SK-N-SH (cell line): ENCODE measurements at regions not wholly inside any gene's neighbourhood (a gene's known extent, or its start where the extent isn't known, plus 50 kb on each side); places are given as distances from the start of the nearest gene placed in this dataset.

Experiments used
- CTCF ChIA-PET: fragments of 300-600, 350-600 bp; formaldehyde crosslinking; extraction: SDS; loops from one replicate; lab custom pipeline; 2021; lab: Yijun Ruan, JAX
- POLR2A ChIA-PET: fragments of 350-600 bp; sonication (Branson Sonifier 250); formaldehyde crosslinking; extraction: SDS; loops from one replicate; lab custom pipeline; 2020; ENCODE audit warnings: antibody characterized with exemption, inconsistent platforms; lab: Yijun Ruan, JAX
- DNase-seq: peaks from one replicate; pipeline ENCODE4 v3.0.0; 2012
- H2AFZ ChIP-seq: fragments of 200-600 bp; sonication (generic); 2 replicates; pipeline ENCODE4 v1.8.1; 2016; ENCODE audit warnings: antibody characterized with exemption, mild to moderate bottlenecking, low read depth
- H3F3A ChIP-seq: fragments of 200-600 bp; sonication (generic); replicated peaks from 2 replicates; pipeline ENCODE3; 2016; ENCODE audit warnings: antibody characterized with exemption, mild to moderate bottlenecking; ENCODE audit not compliant: insufficient read depth
- H3K27ac ChIP-seq, 2 experiments: fragments of 200-500 bp in 1 of 2; fragments of 200-600 bp in 1 of 2; sonication (Bioruptor generic) in 1 of 2; sonication (generic), shearing (Covaris generic) in 1 of 2; 2 replicates each; pipeline versions ENCODE4 v1.5.1 to v1.6.1; 2014 to 2016; ENCODE audit warnings: low read depth in 2 of 2, inconsistent platforms in 1 of 2, low read length in 1 of 2, mild to moderate bottlenecking in 1 of 2, mixed read lengths in 1 of 2
- H3K27me3 ChIP-seq: fragments of 200-600 bp; sonication (generic), shearing (Covaris generic); 2 replicates; pipeline ENCODE4 v1.6.1; 2016; ENCODE audit warnings: mixed run types; ENCODE audit not compliant: insufficient read depth
- H3K36me3 ChIP-seq, 2 experiments: fragments of 200-500 bp in 1 of 2; fragments of 200-600 bp in 1 of 2; sonication (Bioruptor generic) in 1 of 2; sonication (generic) in 1 of 2; replicated peaks in 1 of 2; 2 replicates each; pipeline versions ENCODE3 to v1.5.1; 2014 to 2016; ENCODE audit warnings: low read length in 1 of 2, mild to moderate bottlenecking in 1 of 2; ENCODE audit not compliant: insufficient read depth in 2 of 2, control insufficient read depth in 1 of 2
- H3K4me1 ChIP-seq, 2 experiments: fragments of 200-500 bp in 1 of 2; fragments of 200-600 bp in 1 of 2; sonication (Bioruptor generic) in 1 of 2; sonication (generic), shearing (Covaris generic) in 1 of 2; 2 replicates each; pipeline versions ENCODE4 v1.5.1 to v1.6.1; 2014 to 2016; ENCODE audit warnings: low read depth in 1 of 2, low read length in 1 of 2, mixed run types in 1 of 2; ENCODE audit not compliant: insufficient read depth in 2 of 2, control insufficient read depth in 1 of 2
- H3K4me2 ChIP-seq: fragments of 200-600 bp; sonication (generic), shearing (Covaris generic); 2 replicates; pipeline ENCODE4 v1.6.1; 2017; ENCODE audit warnings: mixed run types
- H3K4me3 ChIP-seq, 2 experiments: fragments of 200-500 bp in 1 of 2; fragments of 200-600 bp in 1 of 2; sonication (Bioruptor generic) in 1 of 2; sonication (generic), shearing (Covaris generic) in 1 of 2; 2 replicates each; pipeline versions ENCODE4 v1.5.1 to v1.8.1; 2014 to 2016; ENCODE audit warnings: low read depth in 2 of 2, inconsistent platforms in 1 of 2, low read length in 1 of 2, mild to moderate bottlenecking in 1 of 2, mixed read lengths in 1 of 2, moderate library complexity in 1 of 2
- H3K79me2 ChIP-seq: fragments of 200-600 bp; sonication (generic); 2 replicates; pipeline ENCODE4 v1.8.1; 2017; ENCODE audit warnings: mild to moderate bottlenecking; ENCODE audit not compliant: insufficient read depth
- H3K9ac ChIP-seq: fragments of 200-600 bp; sonication (generic); 2 replicates; pipeline ENCODE4 v1.6.1; 2017; ENCODE audit warnings: mixed run types
- H3K9me2 ChIP-seq: fragments of 200-600 bp; sonication (generic); 2 replicates; pipeline ENCODE4 v1.6.1; 2017; ENCODE audit warnings: mixed run types
- H3K9me3 ChIP-seq: fragments of 200-600 bp; sonication (generic); 2 replicates; pipeline ENCODE4 v1.6.1; 2017; ENCODE audit warnings: mixed run types, mild to moderate bottlenecking, moderate library complexity
- H4K20me1 ChIP-seq: fragments of 200-600 bp; sonication (generic); 2 replicates; pipeline ENCODE4 v1.6.1; 2017; ENCODE audit warnings: mild to moderate bottlenecking, mixed run types; ENCODE audit not compliant: insufficient read depth
- CHD2 ChIP-seq: fragments of 150-350 bp; IDR thresholded peaks from 2 replicates; pipeline ENCODE4 v1.6.1; 2018; ENCODE audit warnings: low read length; ENCODE audit not compliant: partially characterized antibody
- FOXJ3 ChIP-seq: sonication (generic); formaldehyde crosslinking; IDR thresholded peaks from 2 replicates; pipeline ENCODE4 v1.5.1; 2020; ENCODE audit warnings: mild to moderate bottlenecking, missing genetic modification reagents
- GATA2 ChIP-seq: sonication (generic); formaldehyde crosslinking; IDR thresholded peaks from 2 replicates; pipeline ENCODE4 v1.5.0; 2020; ENCODE audit warnings: mild to moderate bottlenecking, missing genetic modification reagents
- JUND ChIP-seq: IDR thresholded peaks from 2 replicates; pipeline ENCODE4 v1.4.0; 2012
- POLR2AphosphoS5 ChIP-seq: IDR thresholded peaks from 2 replicates; pipeline ENCODE4 v1.6.1; 2012; ENCODE audit warnings: low read depth, low read length
- RAD21 ChIP-seq: IDR thresholded peaks from 2 replicates; pipeline ENCODE4 v1.6.1; 2012; ENCODE audit warnings: mild to moderate bottlenecking, low read length
- RCOR1 ChIP-seq: fragments of 150-350 bp; IDR thresholded peaks from 2 replicates; pipeline ENCODE4 v1.6.1; 2017; ENCODE audit warnings: antibody characterized with exemption, low read length
- RFX5 ChIP-seq: IDR thresholded peaks from 2 replicates; pipeline ENCODE4 v1.6.1; 2012; ENCODE audit warnings: mild to moderate bottlenecking, improper control_type of control experiment, low read length
- SMC3 ChIP-seq: IDR thresholded peaks from 2 replicates; pipeline ENCODE4 v1.6.1; 2012; ENCODE audit warnings: low read depth, low read length, improper control_type of control experiment
- TAF1 ChIP-seq: IDR thresholded peaks from 2 replicates; pipeline ENCODE4 v1.6.1; 2012; ENCODE audit warnings: low read depth, mild to moderate bottlenecking, low read length, moderate library complexity, borderline replicate concordance
- TCF12 ChIP-seq: IDR thresholded peaks from 2 replicates; pipeline ENCODE4 v1.4.0; 2012
- TEAD4 ChIP-seq: IDR thresholded peaks from 2 replicates; pipeline ENCODE4 v1.4.0; 2012; ENCODE audit warnings: mild to moderate bottlenecking, borderline replicate concordance; ENCODE audit not compliant: insufficient read depth
- YY1 ChIP-seq: IDR thresholded peaks from 2 replicates; pipeline ENCODE4 v1.4.0; 2012; ENCODE audit warnings: low read depth, mild to moderate bottlenecking
- WGBS: methylation state at CpG from one replicate; pipeline ENCODE4 v1.1.6; 2017; ENCODE audit warnings: low lambda C conversion rate; 5-methylcytosine and 5-hydroxymethylcytosine counted together
- TF ChIP-seq, protein P1 (sequence below): fragments of 150-350 bp; IDR thresholded peaks from 2 replicates; pipeline ENCODE4 v1.6.1; 2016; ENCODE audit warnings: mild to moderate bottlenecking, low read depth, low read length
- TF ChIP-seq, protein P2 (sequence below): IDR thresholded peaks from 2 replicates; pipeline ENCODE4 v1.4.0; 2012; ENCODE audit warnings: low read depth
- TF ChIP-seq, protein P3 (sequence below): fragments of 200-600 bp; sonication (generic); IDR thresholded peaks from 2 replicates; pipeline ENCODE4 v1.6.1; 2017; ENCODE audit warnings: antibody characterized with exemption, mild to moderate bottlenecking, moderate library complexity
- TF ChIP-seq, protein P4 (sequence below): IDR thresholded peaks from 2 replicates; pipeline ENCODE4; 2012
- TF ChIP-seq, protein P5 (sequence below): fragments of 150-350 bp; IDR thresholded peaks from 2 replicates; pipeline ENCODE4 v1.6.1; 2017; ENCODE audit warnings: antibody characterized with exemption, low read length, low read depth, borderline replicate concordance

DNA sequence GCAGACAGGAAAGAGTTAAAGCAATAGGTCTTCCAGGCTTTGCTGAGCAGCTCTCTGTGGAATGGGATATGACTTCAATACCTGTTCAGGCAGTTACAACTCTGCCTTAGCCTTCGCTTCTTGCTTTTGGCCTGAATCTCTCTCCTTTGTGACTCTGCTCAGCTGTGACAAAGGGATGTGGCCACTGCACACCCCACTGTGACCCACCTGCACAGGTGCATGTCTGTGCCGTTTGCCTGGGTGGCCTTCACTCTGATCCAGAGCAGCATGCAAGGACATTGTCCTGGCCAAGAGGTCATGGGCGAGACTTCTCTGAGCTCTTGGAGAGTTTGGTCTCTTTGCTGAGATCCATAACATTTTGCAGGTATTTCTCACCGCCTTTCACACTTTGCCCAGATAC lies 891.3 kb downstream of the BRD1 start:
- no peaks in the 10 kb centered on the region for H3K9me2 ChIP-seq
- DNase-seq: no peak
- no peaks in the 10 kb centered on the region for H3K27me3 ChIP-seq
- WGBS: 16% methylated on average over 4 of the region's 4 CpGs
- H3K9me3 ChIP-seq: no peaks in the 10 kb centered on the region
- ChIA-PET CTCF (no interaction called here), POLR2A (no interaction called here)
- no peak overlapping the region for H3K9ac ChIP-seq
- no peaks in the 10 kb centered on the region for H4K20me1 ChIP-seq
- no peak for TF ChIP-seq FOXJ3 (CRISPR knock-in tag)
- no peak for TF ChIP-seq TAF1
- no peak for TF ChIP-seq RAD21
- TF ChIP-seq, protein P1, sequence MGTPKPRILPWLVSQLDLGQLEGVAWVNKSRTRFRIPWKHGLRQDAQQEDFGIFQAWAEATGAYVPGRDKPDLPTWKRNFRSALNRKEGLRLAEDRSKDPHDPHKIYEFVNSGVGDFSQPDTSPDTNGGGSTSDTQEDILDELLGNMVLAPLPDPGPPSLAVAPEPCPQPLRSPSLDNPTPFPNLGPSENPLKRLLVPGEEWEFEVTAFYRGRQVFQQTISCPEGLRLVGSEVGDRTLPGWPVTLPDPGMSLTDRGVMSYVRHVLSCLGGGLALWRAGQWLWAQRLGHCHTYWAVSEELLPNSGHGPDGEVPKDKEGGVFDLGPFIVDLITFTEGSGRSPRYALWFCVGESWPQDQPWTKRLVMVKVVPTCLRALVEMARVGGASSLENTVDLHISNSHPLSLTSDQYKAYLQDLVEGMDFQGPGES: no peak
- no peak for TF ChIP-seq TCF12
- TF ChIP-seq POLR2AphosphoS5: no peak
- TF ChIP-seq JUND: no peak
- TF ChIP-seq, protein P2, sequence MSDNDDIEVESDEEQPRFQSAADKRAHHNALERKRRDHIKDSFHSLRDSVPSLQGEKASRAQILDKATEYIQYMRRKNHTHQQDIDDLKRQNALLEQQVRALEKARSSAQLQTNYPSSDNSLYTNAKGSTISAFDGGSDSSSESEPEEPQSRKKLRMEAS: no peak
- no peak for TF ChIP-seq SMC3
- no peak for TF ChIP-seq GATA2 (CRISPR knock-in tag)
- TF ChIP-seq, protein P3, sequence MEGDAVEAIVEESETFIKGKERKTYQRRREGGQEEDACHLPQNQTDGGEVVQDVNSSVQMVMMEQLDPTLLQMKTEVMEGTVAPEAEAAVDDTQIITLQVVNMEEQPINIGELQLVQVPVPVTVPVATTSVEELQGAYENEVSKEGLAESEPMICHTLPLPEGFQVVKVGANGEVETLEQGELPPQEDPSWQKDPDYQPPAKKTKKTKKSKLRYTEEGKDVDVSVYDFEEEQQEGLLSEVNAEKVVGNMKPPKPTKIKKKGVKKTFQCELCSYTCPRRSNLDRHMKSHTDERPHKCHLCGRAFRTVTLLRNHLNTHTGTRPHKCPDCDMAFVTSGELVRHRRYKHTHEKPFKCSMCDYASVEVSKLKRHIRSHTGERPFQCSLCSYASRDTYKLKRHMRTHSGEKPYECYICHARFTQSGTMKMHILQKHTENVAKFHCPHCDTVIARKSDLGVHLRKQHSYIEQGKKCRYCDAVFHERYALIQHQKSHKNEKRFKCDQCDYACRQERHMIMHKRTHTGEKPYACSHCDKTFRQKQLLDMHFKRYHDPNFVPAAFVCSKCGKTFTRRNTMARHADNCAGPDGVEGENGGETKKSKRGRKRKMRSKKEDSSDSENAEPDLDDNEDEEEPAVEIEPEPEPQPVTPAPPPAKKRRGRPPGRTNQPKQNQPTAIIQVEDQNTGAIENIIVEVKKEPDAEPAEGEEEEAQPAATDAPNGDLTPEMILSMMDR: no peak
- no peak for TF ChIP-seq RCOR1
- TF ChIP-seq, protein P4, sequence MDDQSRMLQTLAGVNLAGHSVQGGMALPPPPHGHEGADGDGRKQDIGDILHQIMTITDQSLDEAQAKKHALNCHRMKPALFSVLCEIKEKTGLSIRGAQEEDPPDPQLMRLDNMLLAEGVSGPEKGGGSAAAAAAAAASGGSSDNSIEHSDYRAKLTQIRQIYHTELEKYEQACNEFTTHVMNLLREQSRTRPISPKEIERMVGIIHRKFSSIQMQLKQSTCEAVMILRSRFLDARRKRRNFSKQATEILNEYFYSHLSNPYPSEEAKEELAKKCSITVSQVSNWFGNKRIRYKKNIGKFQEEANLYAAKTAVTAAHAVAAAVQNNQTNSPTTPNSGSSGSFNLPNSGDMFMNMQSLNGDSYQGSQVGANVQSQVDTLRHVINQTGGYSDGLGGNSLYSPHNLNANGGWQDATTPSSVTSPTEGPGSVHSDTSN: no peak
- no peak for TF ChIP-seq YY1
- TF ChIP-seq RFX5: no peak
- H3K4me1 ChIP-seq: no peaks in the 10 kb centered on the region
- no peak overlapping the region for H3K27ac ChIP-seq
- no peaks in the 10 kb centered on the region for H3F3A ChIP-seq
- H3K36me3 ChIP-seq: no peaks in the 10 kb centered on the region
- H3K4me3 ChIP-seq: no peak overlapping the region
- no peak overlapping the region for H3K4me2 ChIP-seq
- no peaks in the 10 kb centered on the region for H3K79me2 ChIP-seq
- H2AFZ ChIP-seq: no peak overlapping the region

DNA sequence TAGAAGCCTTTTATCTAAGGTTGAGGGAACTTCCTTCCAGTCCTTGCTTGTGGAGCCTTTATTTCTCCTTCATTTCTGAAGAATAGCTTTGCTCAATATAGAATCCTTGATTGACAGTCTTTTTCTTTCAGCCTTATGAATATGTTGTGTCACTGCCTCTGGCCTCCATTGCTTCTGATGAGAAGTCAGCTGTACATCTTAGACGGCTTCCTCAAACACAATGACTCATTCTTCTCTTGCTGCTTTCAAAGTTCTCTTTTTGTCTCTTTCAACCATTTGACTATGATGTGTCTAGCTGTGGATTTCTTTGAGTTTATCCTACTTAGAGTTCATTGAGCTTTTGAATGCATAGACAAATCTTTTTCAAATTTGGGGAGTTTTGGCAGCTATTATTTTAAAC lies 893.2 kb downstream of the BRD1 start:
- H3K9me2 ChIP-seq: no peaks in the 10 kb centered on the region
- H3K36me3 ChIP-seq: no peaks in the 10 kb centered on the region
- CTCF ChIA-PET: interaction anchor here (1.9 kb wide), 1 partner anchor 371 kb away, joined by 6 read pairs; no protein-coding TSS in a partner anchor
- no peaks in the 10 kb centered on the region for H3K4me1 ChIP-seq
- H2AFZ ChIP-seq: no peak overlapping the region
- no peak overlapping the region for H3K9ac ChIP-seq
- H3K27me3 ChIP-seq: no peaks in the 10 kb centered on the region
- 4% methylated on average over 1 of the region's 1 CpG for WGBS
- POLR2A ChIA-PET: no interaction called here
- no peak for DNase-seq
- H3K27ac ChIP-seq: no peak overlapping the region
- H3K79me2 ChIP-seq: no peaks in the 10 kb centered on the region
- H3K9me3 ChIP-seq: no peaks in the 10 kb centered on the region
- no peak overlapping the region for H3K4me2 ChIP-seq
- H4K20me1 ChIP-seq: no peaks in the 10 kb centered on the region
- H3K4me3 ChIP-seq: no peak overlapping the region
- H3F3A ChIP-seq: no peaks in the 10 kb centered on the region
- TF ChIP-seq SMC3 (no peak), CHD2 (no peak), TEAD4 (no peak)
- TF ChIP-seq, protein P3: no peak
- TF ChIP-seq, protein P5, sequence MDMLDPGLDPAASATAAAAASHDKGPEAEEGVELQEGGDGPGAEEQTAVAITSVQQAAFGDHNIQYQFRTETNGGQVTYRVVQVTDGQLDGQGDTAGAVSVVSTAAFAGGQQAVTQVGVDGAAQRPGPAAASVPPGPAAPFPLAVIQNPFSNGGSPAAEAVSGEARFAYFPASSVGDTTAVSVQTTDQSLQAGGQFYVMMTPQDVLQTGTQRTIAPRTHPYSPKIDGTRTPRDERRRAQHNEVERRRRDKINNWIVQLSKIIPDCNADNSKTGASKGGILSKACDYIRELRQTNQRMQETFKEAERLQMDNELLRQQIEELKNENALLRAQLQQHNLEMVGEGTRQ: no peak
